Muscle of arm (tissue), 1 donor: ENCODE measurements at regions not wholly inside any gene's neighbourhood (a gene's known extent, or its start where the extent isn't known, plus 50 kb on each side); places are given as distances from the start of the nearest gene placed in this dataset.
A peak's percentile ranks its signal among the peaks of the same experiment; 100 is the strongest.

ENCODE experiments used
- DNase-seq: peaks from one replicate; pipeline ENCODE4 v3.0.0-alpha.2; 2013

- no peak for DNase-seq
Observed at GRCh38 chr6:122524056-122524455, 52.4 kb upstream of the SERINC1 start.

- DNase-seq, result peak; percentile 64
Observed at GRCh38 chr6:122530440-122531046, 58.9 kb upstream of the SERINC1 start.

- no peak for DNase-seq
Observed at GRCh38 chr6:122548281-122548680, 61.9 kb upstream of the PKIB start.

GRCh38 chr6:122548820-122549219, 61.4 kb upstream of the PKIB start:
- DNase-seq, result no peak

- no peak for DNase-seq
Observed at GRCh38 chr6:122553697-122554096, 56.5 kb upstream of the PKIB start.

GRCh38 chr6:122555561-122555960, 54.6 kb upstream of the PKIB start:
- DNase-seq, result no peak

GRCh38 chr6:122558080-122558479, 52.1 kb upstream of the PKIB start:
- no peak for DNase-seq
